ENCODE measurements at regions not wholly inside any gene's neighbourhood (a gene's known extent, or its start where the extent isn't known, plus 50 kb on each side); places are given as distances from the start of the nearest gene placed in this dataset.

- DNase-seq (ENCODE audit: low spot score): no peak
Observed at GRCh38 chr21:37967036-37967435, 50.8 kb upstream of the KCNJ6 start.

- no peak for DNase-seq (ENCODE audit: low spot score)
Observed at GRCh38 chr21:37968744-37969143, 52.5 kb upstream of the KCNJ6 start.

DNA sequence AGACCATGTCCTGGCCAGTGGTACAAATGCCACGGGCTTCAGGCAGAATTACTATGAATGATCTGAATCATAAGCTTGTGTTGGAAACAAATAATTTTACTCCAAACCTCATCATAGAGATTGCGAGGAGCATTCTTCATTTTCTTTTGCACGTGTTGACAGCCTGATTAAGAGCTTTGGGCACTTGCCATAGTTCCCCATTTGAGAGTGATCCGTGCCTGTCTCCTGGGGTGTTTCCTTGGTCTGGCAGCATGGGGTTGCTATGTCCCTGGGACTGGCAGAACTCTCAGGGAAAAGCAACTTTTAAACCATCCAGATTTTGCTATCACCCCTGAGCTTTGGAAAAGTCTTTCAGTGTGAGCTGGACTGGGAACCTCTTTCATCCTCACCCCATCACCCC lies 54.3 kb upstream of the KCNJ6 start:
- DNase-seq (ENCODE audit: low spot score): no peak

GRCh38 chr21:37971390-37971950 lies 55.2 kb upstream of the KCNJ6 start:
- no peak for DNase-seq (ENCODE audit: low spot score)

- no peak for DNase-seq (ENCODE audit: low spot score)
Observed at GRCh38 chr21:37974081-37974480, 57.8 kb upstream of the KCNJ6 start.

DNA sequence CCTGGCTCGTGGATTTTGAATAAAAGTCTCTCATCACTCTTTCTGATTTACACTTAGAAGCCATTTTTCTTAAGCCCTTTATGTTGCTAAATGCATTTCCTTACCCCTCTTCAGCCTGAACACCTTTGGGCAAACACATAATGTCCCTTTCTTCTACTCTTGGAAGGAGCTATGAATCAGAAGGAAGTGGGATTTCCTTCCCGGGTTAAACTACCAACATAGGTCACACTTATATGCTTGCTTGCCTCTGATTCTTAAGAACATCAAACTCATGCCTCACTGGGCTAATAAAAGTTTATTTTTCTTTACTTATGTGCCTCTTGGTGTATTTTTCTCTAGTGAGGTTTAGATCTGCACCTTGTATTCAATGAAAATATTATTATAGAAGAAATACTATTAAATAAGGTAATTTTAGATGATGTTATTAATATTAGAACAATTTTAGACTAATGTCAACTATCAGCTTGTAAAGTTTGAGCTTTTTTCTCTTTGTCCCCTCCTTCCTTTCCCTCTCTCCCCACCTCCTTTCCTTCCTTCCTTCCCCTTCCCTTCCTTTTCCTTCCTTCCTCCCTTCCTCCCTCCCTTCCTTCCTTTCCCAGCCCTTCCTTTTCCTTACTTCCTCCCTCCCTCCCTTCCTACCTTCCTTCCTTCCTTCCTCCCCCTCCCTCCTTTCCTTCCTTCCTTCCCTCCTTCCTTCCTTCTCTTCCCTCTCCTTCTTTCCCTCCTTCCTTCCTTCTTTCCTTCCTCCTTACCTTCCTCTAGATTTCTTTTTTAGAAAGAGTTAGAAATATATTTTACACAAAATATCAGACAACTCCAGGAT lies 66.5 kb upstream of the KCNJ6 start:
- no peak for DNase-seq (ENCODE audit: low spot score)

GRCh38 chr21:37983336-37984095 lies 67.3 kb upstream of the KCNJ6 start:
- no peak for DNase-seq (ENCODE audit: low spot score)

DNA sequence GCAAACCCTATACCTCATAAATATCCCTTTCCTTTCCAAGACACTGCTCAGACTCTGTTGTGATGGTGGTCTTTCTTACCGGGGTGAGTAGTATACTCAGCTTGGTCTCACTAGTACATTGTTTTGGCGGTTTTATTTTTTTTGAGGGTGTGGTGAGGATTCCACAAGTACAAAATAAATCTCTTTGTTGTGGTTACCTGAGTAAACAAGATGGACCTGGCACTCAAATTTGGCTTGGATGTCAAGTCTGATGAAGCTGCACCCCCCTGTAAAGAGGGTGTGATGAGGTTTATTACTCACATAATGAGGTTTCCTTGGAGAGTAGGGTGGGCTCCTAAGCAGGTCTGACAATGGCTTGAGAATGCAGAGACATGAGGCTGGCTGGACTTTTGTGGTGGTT lies 68.2 kb upstream of the KCNJ6 start:
- no peak for DNase-seq (ENCODE audit: low spot score)

DNA sequence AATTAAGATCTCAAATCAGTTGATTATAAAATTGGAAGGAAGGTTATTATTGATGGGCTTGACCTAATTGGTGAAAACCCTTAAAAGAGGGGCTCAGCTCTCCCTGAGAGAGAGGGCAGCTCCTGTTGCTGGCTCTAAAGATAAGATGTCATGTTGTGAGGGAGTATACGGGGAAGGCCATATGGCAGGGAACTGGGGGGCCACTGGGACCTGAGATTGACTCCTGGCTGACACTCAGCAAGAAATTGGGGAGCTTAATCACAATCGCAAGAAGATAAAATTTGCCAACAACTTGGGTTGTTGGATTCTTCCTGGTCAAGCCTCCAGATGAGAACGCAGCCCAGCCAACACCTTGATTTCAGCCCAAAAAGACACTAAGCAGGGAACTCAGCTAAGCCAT lies 69.7 kb upstream of the KCNJ6 start:
- no peak for DNase-seq (ENCODE audit: low spot score)

GRCh38 chr21:37986751-37987399 lies 70.6 kb upstream of the KCNJ6 start:
- DNase-seq (ENCODE audit: low spot score): no peak

- DNase-seq (ENCODE audit: low spot score): no peak
Observed at GRCh38 chr21:37987668-37988067, 71.4 kb upstream of the KCNJ6 start.

DNA sequence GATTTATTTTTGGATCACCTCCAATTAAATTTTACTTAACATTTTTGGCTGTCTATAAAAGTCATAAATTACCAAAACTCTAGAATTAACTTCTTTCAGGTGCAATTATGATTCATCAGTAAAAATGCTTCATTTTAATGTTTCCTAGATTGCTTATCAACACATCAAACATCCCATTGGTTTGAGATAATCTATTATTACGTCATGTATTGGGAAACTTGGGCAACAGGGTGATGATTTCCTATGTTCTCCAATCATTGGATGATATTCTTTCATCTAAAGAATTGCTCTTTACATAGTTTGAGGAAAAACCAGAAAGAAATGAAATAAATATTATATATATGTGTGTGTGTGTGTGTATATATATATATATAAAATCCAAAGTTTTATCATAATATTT lies 76.8 kb upstream of the KCNJ6 start:
- no peak for DNase-seq (ENCODE audit: low spot score)

- no peak for DNase-seq (ENCODE audit: low spot score)
Observed at GRCh38 chr21:37994211-37994610, 78.0 kb upstream of the KCNJ6 start.

- no peak for DNase-seq (ENCODE audit: low spot score)
Observed at GRCh38 chr21:38012672-38013071, 96.4 kb upstream of the KCNJ6 start.

DNA sequence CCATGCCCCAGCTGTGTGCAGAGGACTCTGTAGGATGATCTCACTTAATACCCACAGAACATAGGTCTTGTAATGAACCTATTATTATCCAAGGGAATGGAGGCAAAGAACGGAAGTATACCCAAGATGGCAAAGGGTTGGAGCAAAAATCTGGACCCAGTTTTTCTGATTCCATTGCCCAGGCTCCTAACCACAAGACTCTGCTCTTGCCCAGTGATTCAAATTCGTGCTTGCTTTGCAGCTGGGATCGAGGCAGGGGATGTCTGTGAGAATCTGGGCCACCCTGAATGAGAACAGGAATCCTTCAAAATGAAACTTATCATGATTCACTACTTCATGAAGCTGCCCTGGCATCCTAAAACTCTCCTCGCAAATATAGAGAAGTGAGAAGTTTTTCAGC lies 97.5 kb upstream of the KCNJ6 start:
- DNase-seq (ENCODE audit: low spot score): no peak

- DNase-seq (ENCODE audit: low spot score): no peak
Observed at GRCh38 chr21:38014298-38014697, 98.0 kb upstream of the KCNJ6 start.

DNA sequence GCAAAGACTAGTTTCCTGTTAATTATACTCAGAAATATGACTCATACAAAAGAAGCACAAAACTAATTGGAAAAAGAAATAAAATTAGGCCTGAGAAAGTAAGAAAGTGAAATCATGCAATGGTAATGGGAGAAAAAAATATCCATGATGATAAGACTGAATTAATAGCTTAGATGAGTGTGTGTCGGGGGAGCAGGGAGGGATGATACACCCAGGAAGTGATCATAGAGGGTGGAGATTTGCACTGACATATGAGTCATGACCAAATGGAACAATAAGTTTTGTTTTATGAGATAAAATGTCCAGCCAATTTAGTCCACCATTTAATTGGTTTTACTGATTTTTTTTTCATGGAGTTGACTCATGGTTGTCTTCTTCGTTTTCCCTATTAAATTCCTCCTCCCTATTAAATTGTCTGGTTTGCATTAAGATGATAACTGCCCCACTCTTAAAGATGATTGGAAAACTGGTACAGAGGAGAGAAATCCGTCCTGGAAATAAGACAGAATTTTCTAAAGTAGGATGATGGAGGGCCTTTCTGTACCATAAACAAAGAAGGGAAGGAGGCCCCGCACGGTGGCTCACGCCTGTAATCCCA lies 111.7 kb upstream of the KCNJ6 start:
- no peak for DNase-seq (ENCODE audit: low spot score)

DNA sequence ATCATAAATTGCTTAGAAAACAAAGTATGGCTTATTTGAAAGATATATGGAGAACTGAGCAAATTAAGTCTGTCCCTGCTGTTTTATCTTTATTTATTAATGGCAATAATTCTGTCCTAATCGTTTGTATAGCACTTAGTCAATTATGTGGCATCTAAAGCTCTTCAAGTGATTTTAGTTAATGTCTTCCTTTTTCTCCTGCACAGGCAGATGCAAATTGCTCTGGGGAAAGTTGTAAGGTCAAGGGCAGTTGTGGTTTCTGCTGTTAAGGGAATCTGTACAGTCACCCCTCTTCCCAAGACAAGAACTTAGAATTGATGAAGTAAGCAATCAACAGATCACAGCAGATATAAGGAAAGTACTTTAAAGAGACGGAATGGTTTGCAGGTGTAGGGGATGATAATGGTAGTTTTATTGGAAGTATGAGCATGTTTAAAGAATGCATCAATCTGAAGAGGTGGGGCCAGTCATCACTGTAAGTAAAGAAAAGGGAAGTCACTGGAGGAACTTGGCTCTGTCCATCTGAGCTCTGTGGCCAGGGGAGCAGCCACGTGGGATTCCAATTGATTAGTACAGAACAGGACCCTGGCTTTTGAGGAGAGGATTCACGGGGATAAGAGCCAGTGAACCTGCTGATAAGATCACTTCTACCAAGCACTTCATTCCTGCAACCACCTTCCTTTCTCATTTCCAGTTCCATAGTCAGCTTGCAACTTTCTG lies 116.0 kb upstream of the KCNJ6 start:
- DNase-seq (ENCODE audit: low spot score): no peak

GRCh38 chr21:38036016-38036415 lies 119.8 kb upstream of the KCNJ6 start:
- DNase-seq (ENCODE audit: low spot score): no peak

- no peak for DNase-seq (ENCODE audit: low spot score)
Observed at GRCh38 chr21:38037416-38037815, 121.2 kb upstream of the KCNJ6 start.

DNA sequence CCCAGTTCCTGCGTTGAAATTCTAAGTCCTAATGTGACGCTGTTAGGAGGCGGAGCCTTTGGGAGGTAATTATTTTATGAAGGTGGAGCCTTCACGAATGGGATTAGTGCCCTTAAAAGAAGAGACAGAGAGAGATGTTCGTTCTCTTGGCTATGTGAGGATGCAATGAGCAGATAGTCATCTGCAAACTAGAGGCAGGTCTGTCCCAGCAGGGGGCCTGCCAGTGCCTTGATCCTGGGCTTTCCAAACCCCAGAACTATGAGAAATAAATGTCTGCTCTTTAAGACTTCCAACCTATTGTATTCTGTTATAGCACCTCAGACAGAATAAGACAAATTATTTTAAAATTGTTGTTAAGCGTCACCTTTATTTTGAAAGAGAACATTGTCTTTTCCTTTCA lies 123.1 kb upstream of the KCNJ6 start:
- DNase-seq (ENCODE audit: low spot score): no peak

DNA sequence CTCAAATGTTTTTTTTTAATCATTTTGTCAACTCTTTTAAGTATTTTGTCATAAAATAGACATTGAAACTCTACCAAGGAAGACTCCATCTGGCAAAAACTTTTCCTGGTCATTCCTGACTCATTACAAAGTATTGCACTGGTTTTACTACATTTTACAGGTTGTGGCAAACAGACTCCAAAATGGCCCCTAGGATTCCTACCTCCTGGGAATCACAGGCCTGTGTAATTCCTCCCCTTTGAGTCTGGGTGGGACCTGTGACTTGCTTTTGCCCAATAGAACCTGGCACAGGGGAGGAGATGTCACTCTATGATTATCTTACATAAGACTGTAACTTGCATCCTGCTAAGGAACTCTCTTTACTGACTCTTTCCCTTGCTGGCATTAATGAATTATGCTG lies 123.6 kb upstream of the KCNJ6 start:
- no peak for DNase-seq (ENCODE audit: low spot score)
